H1 (cell line): ENCODE measurements at regions not wholly inside any gene's neighbourhood (a gene's known extent, or its start where the extent isn't known, plus 50 kb on each side); places are given as distances from the start of the nearest gene placed in this dataset.

ENCODE experiments used
- HDAC6 ChIP-seq: IDR thresholded peaks from one replicate; pipeline ENCODE4 v1.7.1; 2012; ENCODE audit warnings: low read depth, mild to moderate bottlenecking, inconsistent platforms, low read length, moderate library complexity
- RBBP5 ChIP-seq: IDR thresholded peaks from 2 replicates; pipeline ENCODE4 v1.7.1; 2012; ENCODE audit warnings: low read depth, mild to moderate bottlenecking, inconsistent platforms, low read length, moderate library complexity, borderline replicate concordance
- SP1 ChIP-seq: IDR thresholded peaks from 2 replicates; pipeline ENCODE4 v1.6.1; 2011; ENCODE audit warnings: low read depth, low read length
- TF ChIP-seq, protein P1 (sequence below): IDR thresholded peaks from 2 replicates; pipeline ENCODE4 v1.6.1; 2012; ENCODE audit warnings: inconsistent platforms

DNA sequence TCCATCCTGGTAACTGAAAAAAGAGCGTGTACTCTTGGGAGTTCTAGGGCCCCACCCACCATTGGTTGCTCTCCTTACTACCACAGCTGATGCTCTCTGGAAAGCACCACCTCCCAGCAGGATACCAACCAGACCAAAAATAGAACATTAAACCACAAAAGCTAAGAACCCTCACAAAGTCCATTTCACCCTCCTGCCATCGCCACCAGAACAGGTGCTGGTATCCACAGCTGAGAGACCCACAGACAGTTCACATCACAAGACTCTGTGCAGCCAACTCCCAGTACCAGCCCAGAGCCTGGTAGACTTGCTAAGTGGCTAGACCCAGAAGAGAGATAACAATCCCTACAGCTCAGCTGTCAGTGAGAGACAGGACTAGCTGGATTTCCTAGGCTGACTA, 240.6 kb downstream of the PABPC4L start (continued):
- no peak for TF ChIP-seq RBBP5
- TF ChIP-seq HDAC6, result no peak
- TF ChIP-seq, protein P1, sequence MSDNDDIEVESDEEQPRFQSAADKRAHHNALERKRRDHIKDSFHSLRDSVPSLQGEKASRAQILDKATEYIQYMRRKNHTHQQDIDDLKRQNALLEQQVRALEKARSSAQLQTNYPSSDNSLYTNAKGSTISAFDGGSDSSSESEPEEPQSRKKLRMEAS, result no peak
- no peak for TF ChIP-seq SP1
- TF ChIP-seq, all 59 proteins: peak for 0
